Tibial nerve (tissue), 4 donors: ENCODE measurements at regions not wholly inside any gene's neighbourhood (a gene's known extent, or its start where the extent isn't known, plus 50 kb on each side); places are given as distances from the start of the nearest gene placed in this dataset.
A peak's percentile ranks its signal among the peaks of the same experiment; 100 is the strongest.

Experiments used
- DNase-seq, 2 donors: peaks; one replicate each; pipeline ENCODE4 v3.0.0-alpha.2; 2019; ENCODE audit warnings: low spot score in 2 of 2
- H3K27ac ChIP-seq, 4 donors: fragments of 200-600 bp; sonication (generic) in 3 of 4; one replicate each; pipeline ENCODE4 v1.5.1; 2017 to 2019; ENCODE audit warnings: mild to moderate bottlenecking in 1 of 4
- H3K27me3 ChIP-seq, 2 donors: fragments of 200-600 bp; sonication (generic) in 1 of 2; one replicate each; pipeline versions ENCODE4 v1.5.1 to v1.6.0; 2017 to 2019
- H3K36me3 ChIP-seq, 3 donors: fragments of 200-600 bp; sonication (generic); one replicate each; pipeline ENCODE4 v1.5.1; 2018 to 2019
- H3K4me1 ChIP-seq, 4 donors: fragments of 200-600 bp; sonication (generic) in 3 of 4; one replicate each; pipeline ENCODE4 v1.5.1; 2017 to 2019
- H3K4me3 ChIP-seq, 4 donors: fragments of 200-600 bp; sonication (generic) in 3 of 4; one replicate each; pipeline ENCODE4 v1.5.1; 2017 to 2019; ENCODE audit warnings: mild to moderate bottlenecking in 1 of 4, moderate library complexity in 1 of 4
- H3K9me3 ChIP-seq, 4 donors: fragments of 200-600 bp; sonication (generic) in 3 of 4; one replicate each; pipeline ENCODE4 v1.5.1; 2017 to 2019
- EP300 ChIP-seq, 2 donors: sonication (generic); formaldehyde crosslinking; IDR thresholded peaks; one replicate each; pipeline ENCODE4 v1.6.1; 2017; ENCODE audit warnings: antibody characterized with exemption in 2 of 2, mild to moderate bottlenecking in 1 of 2
- POLR2A ChIP-seq, 2 donors: fragments of 450-650 bp; IDR thresholded peaks; one replicate each; pipeline ENCODE4 v1.6.1; 2017; ENCODE audit warnings: antibody characterized with exemption in 2 of 2, mild to moderate bottlenecking in 2 of 2, moderate library complexity in 2 of 2
- WGBS, 2 donors: methylation state at CpG; one replicate each; pipeline ENCODE4 v1.1.5; 2018; 5-methylcytosine and 5-hydroxymethylcytosine counted together
- TF ChIP-seq, protein P1 (sequence below), 5 experiments: fragments of 200-600 bp in 3 of 5; fragments of 450-650 bp in 2 of 5; sonication (generic) in 3 of 5; IDR thresholded peaks; one replicate each; pipeline ENCODE4 v1.5.1; 2016 to 2019; ENCODE audit warnings: antibody characterized with exemption in 5 of 5, mild to moderate bottlenecking in 3 of 5, moderate library complexity in 2 of 5

DNA sequence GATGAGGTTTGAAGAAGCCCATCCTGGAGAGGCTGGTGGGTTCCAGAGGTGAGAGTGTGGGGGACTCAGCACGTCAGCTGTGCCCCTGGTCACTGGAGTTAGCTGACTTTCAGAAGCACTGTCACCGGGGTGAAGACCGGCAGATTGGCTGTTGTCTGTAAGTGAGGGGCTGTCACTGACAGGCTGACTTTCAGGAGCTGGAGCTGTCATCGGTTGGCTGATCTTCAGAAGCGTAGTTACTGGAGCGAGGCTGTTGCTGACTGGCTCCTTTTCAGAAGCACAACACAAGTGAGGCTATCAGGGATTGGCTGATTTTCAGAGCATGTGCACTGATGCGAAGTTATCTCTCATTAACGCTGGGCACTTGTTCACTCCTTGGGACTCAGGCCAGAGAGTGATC lies 738.4 kb upstream of the ID2 start:
- Histone ChIP-seq H3K4me1 (no peaks in the 10 kb centered on the region), H3K27ac (no peak overlapping the region), H3K4me3 (no peak overlapping the region), H3K9me3 (no peaks in the 10 kb centered on the region), H3K27me3 (no peaks in the 10 kb centered on the region), H3K36me3 (no peaks in the 10 kb centered on the region)
- TF ChIP-seq, protein P1, sequence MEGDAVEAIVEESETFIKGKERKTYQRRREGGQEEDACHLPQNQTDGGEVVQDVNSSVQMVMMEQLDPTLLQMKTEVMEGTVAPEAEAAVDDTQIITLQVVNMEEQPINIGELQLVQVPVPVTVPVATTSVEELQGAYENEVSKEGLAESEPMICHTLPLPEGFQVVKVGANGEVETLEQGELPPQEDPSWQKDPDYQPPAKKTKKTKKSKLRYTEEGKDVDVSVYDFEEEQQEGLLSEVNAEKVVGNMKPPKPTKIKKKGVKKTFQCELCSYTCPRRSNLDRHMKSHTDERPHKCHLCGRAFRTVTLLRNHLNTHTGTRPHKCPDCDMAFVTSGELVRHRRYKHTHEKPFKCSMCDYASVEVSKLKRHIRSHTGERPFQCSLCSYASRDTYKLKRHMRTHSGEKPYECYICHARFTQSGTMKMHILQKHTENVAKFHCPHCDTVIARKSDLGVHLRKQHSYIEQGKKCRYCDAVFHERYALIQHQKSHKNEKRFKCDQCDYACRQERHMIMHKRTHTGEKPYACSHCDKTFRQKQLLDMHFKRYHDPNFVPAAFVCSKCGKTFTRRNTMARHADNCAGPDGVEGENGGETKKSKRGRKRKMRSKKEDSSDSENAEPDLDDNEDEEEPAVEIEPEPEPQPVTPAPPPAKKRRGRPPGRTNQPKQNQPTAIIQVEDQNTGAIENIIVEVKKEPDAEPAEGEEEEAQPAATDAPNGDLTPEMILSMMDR (IDR thresholded peaks at IDR 0.05) = no peak
- TF ChIP-seq POLR2A (IDR thresholded peaks at IDR 0.05) = no peak
- no peak for TF ChIP-seq EP300 (IDR thresholded peaks at IDR 0.05)
- DNase-seq = no peak
- WGBS, 2 donors = 83 to 97% methylated on average over 4 to 8 of the region's 8 CpGs

DNA sequence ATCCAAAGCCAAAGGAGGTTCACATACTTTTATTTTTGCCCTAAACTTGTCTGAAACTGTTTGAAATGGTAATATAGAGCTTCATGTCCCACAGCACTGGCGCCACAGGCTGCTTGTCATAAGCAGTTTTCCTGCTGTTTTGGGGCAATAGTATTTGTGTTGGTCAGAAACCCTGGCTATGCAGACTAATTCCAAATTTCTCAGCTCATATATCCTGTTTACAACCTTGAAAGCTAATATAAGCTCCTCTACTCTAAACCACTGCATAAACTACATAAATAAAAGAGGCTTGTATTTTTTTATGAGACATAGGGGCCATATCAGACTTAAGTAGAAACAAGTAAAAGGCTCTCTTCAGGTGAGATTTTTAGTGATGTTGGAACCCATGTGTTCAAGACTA lies 736.8 kb upstream of the ID2 start:
- Histone ChIP-seq H3K9me3 (no peaks in the 10 kb centered on the region), H3K27ac (no peak overlapping the region), H3K4me3 (no peak overlapping the region), H3K4me1 (no peaks in the 10 kb centered on the region), H3K27me3 (no peaks in the 10 kb centered on the region), H3K36me3 (no peaks in the 10 kb centered on the region)
- TF ChIP-seq, protein P1 (IDR thresholded peaks at IDR 0.05) = no peak
- TF ChIP-seq POLR2A (IDR thresholded peaks at IDR 0.05) (no peak), EP300 (IDR thresholded peaks at IDR 0.05) (no peak)
- WGBS, 2 donors = 84 to 88% methylated on average over 1 of the region's 1 CpG
- DNase-seq = no peak

DNA sequence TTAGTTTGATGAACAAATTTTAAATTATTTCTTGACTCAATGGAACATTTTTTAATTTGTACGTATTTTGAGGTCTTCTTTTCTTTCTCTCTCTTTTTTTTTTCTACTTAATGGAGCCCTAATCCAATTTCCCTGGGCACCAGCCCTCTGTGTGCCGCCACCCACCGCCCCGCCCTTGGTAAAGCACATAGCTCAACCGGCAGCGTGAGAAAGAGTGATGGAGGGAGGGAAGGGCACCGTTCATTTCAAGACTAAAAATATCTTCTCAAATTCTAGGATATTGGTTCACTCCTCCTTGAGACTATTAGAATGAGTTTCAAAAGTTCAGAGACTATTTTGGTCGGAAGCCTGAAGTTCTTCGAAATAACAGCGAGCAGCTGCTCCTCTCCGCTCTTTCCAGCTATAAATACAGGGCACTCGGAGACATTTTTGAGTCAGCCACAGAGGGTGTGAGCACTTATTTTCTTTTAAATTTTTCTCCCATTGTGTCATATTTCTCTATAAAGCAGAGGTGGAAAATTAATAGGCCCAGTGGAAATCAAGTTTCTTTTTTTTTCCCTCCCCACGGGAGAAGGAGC lies 731.7 kb upstream of the ID2 start:
- DNase-seq = no peak
- Histone ChIP-seq H3K9me3 (no peaks in the 10 kb centered on the region), H3K27ac (peak overlapping the region in 1 of 4 donors; percentile 11), H3K4me3 (no peak overlapping the region), H3K27me3 (no peaks in the 10 kb centered on the region), H3K36me3 (no peaks in the 10 kb centered on the region), H3K4me1 (peaks cover 0 to 13% (median 0%) of the 10 kb centered on the region in 4 donors)
- no peak for TF ChIP-seq POLR2A (IDR thresholded peaks at IDR 0.05)
- TF ChIP-seq, protein P1 (IDR thresholded peaks at IDR 0.05) = no peak
- no peak for TF ChIP-seq EP300 (IDR thresholded peaks at IDR 0.05)
- WGBS, 2 donors = 61 to 69% methylated on average over 13 of the region's 13 CpGs

DNA sequence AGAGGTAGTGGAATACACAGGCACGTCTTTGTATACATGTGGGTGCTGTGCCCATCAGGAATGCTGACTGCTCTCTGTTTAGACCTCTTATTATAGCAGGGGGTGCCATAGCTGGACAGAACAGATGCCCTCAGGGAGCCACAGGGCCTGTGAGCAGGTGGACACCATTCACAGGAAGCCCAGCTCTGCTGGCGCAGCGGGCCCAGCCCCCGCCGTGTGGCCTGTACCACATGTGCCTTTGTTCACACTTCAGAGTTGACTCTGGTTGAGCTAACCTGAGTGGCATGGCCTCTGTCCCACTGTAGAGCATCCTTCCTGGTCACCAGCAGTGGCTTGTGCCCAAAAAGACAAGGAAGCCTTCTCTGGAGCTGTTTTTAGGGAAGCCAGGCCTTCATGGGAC lies 730.9 kb upstream of the ID2 start:
- H3K36me3 ChIP-seq = no peaks in the 10 kb centered on the region
- TF ChIP-seq EP300 (IDR thresholded peaks at IDR 0.05) (no peak), POLR2A (IDR thresholded peaks at IDR 0.05) (no peak)
- TF ChIP-seq, protein P1 (IDR thresholded peaks at IDR 0.05) = no peak
- H3K4me3 ChIP-seq = no peak overlapping the region
- peaks cover 0 to 13% (median 0%) of the 10 kb centered on the region in 4 donors for H3K4me1 ChIP-seq
- no peak overlapping the region for H3K27ac ChIP-seq
- WGBS, 2 donors = 95 to 98% methylated on average over 5 of the region's 5 CpGs
- H3K9me3 ChIP-seq = no peaks in the 10 kb centered on the region
- H3K27me3 ChIP-seq = no peaks in the 10 kb centered on the region
- no peak for DNase-seq

DNA sequence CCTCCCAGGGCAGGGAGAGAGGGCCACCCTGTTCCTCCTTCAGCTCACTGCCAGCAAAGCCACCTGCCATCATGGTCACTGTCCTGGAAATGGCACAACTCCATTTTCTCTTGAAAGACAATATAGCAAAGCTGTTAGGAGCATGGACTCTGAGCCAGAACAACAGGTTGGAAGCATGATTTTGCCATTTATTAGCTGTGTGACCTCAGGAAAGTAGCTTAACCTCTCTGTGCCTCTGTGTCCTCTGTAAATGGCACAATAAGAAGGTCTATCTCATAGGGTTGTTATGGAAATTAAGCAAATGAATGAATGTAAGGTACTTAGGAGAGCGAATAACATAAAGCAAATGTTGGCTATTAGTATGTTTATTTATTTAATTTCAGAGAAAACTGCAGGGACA lies 730.4 kb upstream of the ID2 start:
- H3K4me3 ChIP-seq = no peak overlapping the region
- no peaks in the 10 kb centered on the region for H3K9me3 ChIP-seq
- WGBS, 2 donors = 93 to 100% methylated on average over 1 of the region's 1 CpG
- no peak for TF ChIP-seq EP300 (IDR thresholded peaks at IDR 0.05)
- no peak for TF ChIP-seq POLR2A (IDR thresholded peaks at IDR 0.05)
- TF ChIP-seq, protein P1 (IDR thresholded peaks at IDR 0.05) = no peak
- H3K27me3 ChIP-seq = no peaks in the 10 kb centered on the region
- H3K27ac ChIP-seq = no peak overlapping the region
- no peaks in the 10 kb centered on the region for H3K36me3 ChIP-seq
- no peak for DNase-seq
- peaks cover 0 to 13% (median 0%) of the 10 kb centered on the region in 4 donors for H3K4me1 ChIP-seq
